ENCODE measurements at regions not wholly inside any gene's neighbourhood (a gene's known extent, or its start where the extent isn't known, plus 50 kb on each side); places are given as distances from the start of the nearest gene placed in this dataset.

DNA sequence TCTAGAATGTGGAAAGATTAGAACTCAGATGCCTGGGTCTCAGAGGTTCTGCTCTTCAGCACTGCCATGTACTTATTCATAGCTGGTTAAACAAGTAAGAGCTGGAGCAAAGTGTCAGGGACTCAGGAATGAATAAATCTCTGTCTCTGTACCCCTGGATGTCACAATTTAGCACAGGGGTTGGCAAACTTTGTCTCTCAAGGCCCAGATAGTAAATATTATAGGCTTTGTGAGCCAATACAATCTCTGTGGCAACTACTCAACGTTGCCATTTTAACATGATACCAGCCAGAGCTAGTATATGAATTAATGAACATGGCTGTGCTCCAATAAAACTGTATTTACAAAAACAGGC, 220.3 kb upstream of the MON1B start:
- H3K9me3 ChIP-seq, result no peaks in the 10 kb centered on the region
- no peaks in the 10 kb centered on the region for H3K4me1 ChIP-seq
- no peak for DNase-seq
- H3K9ac ChIP-seq (ENCODE audit: low read depth in 2 of 2, low read length in 2 of 2), result no peak overlapping the region
- no peak overlapping the region for H3K4me3 ChIP-seq
- H3K27ac ChIP-seq, result no peak overlapping the region
- TF ChIP-seq, protein P1, sequence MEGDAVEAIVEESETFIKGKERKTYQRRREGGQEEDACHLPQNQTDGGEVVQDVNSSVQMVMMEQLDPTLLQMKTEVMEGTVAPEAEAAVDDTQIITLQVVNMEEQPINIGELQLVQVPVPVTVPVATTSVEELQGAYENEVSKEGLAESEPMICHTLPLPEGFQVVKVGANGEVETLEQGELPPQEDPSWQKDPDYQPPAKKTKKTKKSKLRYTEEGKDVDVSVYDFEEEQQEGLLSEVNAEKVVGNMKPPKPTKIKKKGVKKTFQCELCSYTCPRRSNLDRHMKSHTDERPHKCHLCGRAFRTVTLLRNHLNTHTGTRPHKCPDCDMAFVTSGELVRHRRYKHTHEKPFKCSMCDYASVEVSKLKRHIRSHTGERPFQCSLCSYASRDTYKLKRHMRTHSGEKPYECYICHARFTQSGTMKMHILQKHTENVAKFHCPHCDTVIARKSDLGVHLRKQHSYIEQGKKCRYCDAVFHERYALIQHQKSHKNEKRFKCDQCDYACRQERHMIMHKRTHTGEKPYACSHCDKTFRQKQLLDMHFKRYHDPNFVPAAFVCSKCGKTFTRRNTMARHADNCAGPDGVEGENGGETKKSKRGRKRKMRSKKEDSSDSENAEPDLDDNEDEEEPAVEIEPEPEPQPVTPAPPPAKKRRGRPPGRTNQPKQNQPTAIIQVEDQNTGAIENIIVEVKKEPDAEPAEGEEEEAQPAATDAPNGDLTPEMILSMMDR (IDR thresholded peaks at IDR 0.05), result no peak
- H3K36me3 ChIP-seq, result no peaks in the 10 kb centered on the region
- H3K27me3 ChIP-seq, result no peaks in the 10 kb centered on the region
- intact Hi-C loops (cut with DNase I), result no loop called here

DNA sequence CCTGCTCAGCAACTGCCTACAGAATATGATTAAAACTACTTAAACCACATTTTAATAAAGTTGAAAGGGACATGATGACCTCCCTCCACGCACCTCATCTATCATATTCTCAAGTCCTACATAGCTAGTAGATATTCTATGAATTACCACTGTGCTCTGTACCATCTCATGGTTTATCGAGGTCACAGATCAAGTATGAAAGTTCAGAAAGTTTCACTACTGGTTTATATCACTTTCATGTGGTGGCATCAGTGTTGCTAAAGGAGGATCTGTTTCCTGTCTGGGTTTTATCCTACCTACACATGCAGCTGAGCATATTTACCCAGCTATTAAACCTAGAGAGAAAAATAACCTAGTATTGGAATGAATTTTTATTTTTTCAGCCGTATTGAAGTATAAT, 214.9 kb upstream of the MON1B start:
- H3K27me3 ChIP-seq, result no peaks in the 10 kb centered on the region
- no peaks in the 10 kb centered on the region for H3K36me3 ChIP-seq
- H3K9ac ChIP-seq (ENCODE audit: low read depth in 2 of 2, low read length in 2 of 2), result no peak overlapping the region
- DNase-seq, result no peak
- H3K9me3 ChIP-seq, result no peaks in the 10 kb centered on the region
- no peaks in the 10 kb centered on the region for H3K4me1 ChIP-seq
- intact Hi-C loops (cut with DNase I), result no loop called here
- no peak overlapping the region for H3K27ac ChIP-seq
- no peak overlapping the region for H3K4me3 ChIP-seq
- TF ChIP-seq, protein P1 (IDR thresholded peaks at IDR 0.05), result no peak

DNA sequence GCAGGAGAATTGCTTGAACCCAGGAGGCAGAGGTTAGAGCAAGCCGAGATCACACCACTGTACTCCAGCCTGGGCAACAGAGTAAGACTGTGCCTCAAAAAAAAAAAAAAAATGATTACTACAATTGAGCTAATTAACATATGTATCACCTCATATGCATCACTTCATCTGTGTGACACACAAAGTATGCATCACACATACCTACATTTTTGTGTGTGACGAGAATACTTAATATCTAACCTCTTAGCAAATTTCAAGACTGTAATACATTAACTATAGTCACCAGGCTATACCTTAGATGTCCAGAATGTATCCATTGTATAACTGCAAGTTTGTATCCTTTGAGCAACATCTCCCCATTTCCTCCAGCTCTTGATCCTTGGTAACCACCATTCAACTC, 214.2 kb upstream of the MON1B start:
- intact Hi-C loops (cut with DNase I), result no loop called here
- Histone ChIP-seq H3K36me3 (no peaks in the 10 kb centered on the region), H3K27ac (no peak overlapping the region), H3K4me1 (no peaks in the 10 kb centered on the region), H3K9me3 (no peaks in the 10 kb centered on the region), H3K27me3 (no peaks in the 10 kb centered on the region), H3K4me3 (no peak overlapping the region), H3K9ac (ENCODE audit: low read depth in 2 of 2, low read length in 2 of 2) (no peak overlapping the region)
- no peak for DNase-seq
- TF ChIP-seq, protein P1 (IDR thresholded peaks at IDR 0.05), result no peak

DNA sequence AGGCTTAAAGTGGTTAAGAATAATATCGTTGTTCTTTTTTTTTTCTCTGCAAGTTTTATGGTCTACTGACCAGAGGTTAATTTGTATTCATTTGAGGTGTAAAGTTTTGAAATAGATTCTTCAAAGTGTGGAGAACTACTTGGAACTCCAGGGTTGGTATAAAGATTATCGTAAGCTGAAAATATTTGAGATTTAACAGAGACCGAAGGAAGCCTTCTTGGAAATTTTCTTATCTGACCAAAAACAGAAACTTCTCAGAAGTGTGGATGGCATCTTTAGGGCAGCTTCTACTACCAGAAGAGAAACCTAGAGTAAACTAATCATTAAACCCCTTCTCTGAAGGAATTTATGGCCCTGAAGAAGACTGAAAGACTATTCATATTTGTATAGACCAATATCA, 206.8 kb upstream of the MON1B start:
- intact Hi-C loops (cut with DNase I), result no loop called here
- H3K4me1 ChIP-seq, result no peaks in the 10 kb centered on the region
- DNase-seq, result no peak
- H3K27me3 ChIP-seq, result no peaks in the 10 kb centered on the region
- H3K4me3 ChIP-seq, result no peak overlapping the region
- H3K27ac ChIP-seq, result no peak overlapping the region
- no peaks in the 10 kb centered on the region for H3K36me3 ChIP-seq
- H3K9me3 ChIP-seq, result no peaks in the 10 kb centered on the region
- TF ChIP-seq, protein P1 (IDR thresholded peaks at IDR 0.05), result no peak
- H3K9ac ChIP-seq (ENCODE audit: low read depth in 2 of 2, low read length in 2 of 2), result no peak overlapping the region

DNA sequence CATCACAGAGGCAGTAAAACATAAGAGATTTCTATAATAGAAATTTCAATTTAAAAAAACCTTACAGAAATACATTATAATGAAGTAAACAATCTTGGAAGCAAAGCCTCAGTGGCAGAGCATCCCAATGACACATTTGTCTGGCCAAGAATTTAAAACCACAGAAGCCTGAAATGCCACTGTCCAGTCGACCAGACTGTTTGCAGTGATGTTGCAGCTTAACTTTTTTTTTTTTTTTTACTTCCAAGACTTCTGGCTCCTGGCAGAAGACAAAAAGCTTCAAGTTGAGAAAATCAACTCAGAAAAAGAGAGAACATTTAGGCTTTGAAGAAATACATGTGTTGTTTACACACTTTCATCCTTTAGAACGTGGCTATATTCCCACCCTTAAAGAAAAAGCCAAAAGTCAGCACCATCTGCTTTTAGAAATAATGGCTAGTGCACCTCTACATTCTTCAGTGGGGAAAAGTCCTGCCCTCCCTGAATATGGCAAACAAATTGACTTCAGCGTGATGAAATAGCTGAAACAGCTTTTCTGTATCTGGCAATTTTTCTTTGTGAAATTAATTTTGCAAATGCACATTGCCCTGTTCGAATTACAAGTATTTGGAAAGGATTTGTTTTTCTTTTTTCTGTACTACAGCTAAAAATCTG, 205.5 kb upstream of the MON1B start:
- H3K9ac ChIP-seq (ENCODE audit: low read depth in 2 of 2, low read length in 2 of 2), result no peak overlapping the region
- H3K9me3 ChIP-seq, result no peaks in the 10 kb centered on the region
- no peaks in the 10 kb centered on the region for H3K36me3 ChIP-seq
- no peak for DNase-seq
- intact Hi-C loops (cut with DNase I), result no loop called here
- no peaks in the 10 kb centered on the region for H3K4me1 ChIP-seq
- H3K4me3 ChIP-seq, result no peak overlapping the region
- H3K27ac ChIP-seq, result no peak overlapping the region
- H3K27me3 ChIP-seq, result no peaks in the 10 kb centered on the region
- TF ChIP-seq, protein P1 (IDR thresholded peaks at IDR 0.05), result no peak

Data from colonic mucosa (tissue), 4 donors.